Thyroid gland (tissue), 4 donors: ENCODE measurements at regions not wholly inside any gene's neighbourhood (a gene's known extent, or its start where the extent isn't known, plus 50 kb on each side); places are given as distances from the start of the nearest gene placed in this dataset.

ENCODE experiments used
- CTCF ChIP-seq, 6 experiments: fragments of 200-600 bp in 3 of 6; fragments of 450-650 bp in 3 of 6; sonication (generic) in 3 of 6; IDR thresholded peaks; one replicate each; pipeline ENCODE4 v1.5.1; 2016 to 2019; ENCODE audit warnings: antibody characterized with exemption in 6 of 6, mild to moderate bottlenecking in 2 of 6, inconsistent platforms in 1 of 6, moderate library complexity in 1 of 6
- POLR2A ChIP-seq, 2 donors: fragments of 450-650 bp; IDR thresholded peaks; one replicate each; pipeline ENCODE4 v1.6.1; 2017; ENCODE audit warnings: antibody characterized with exemption in 2 of 2, mild to moderate bottlenecking in 2 of 2, moderate library complexity in 1 of 2

GRCh38 chr11:31915867-31916266, 104.7 kb upstream of the PAX6 start:
- TF ChIP-seq CTCF (IDR thresholded peaks at IDR 0.05) = no peak
- no peak for TF ChIP-seq POLR2A (IDR thresholded peaks at IDR 0.05)
